Type B pancreatic cell (in vitro differentiated cells): ENCODE measurements at regions not wholly inside any gene's neighbourhood (a gene's known extent, or its start where the extent isn't known, plus 50 kb on each side); places are given as distances from the start of the nearest gene placed in this dataset.
"Not testable (repeated sequence)": the region's sequence is repeated elsewhere in the genome, so short reads cannot be mapped to it uniquely, and the experiment has no call there.

Experiments
- DNase-seq: peaks from one replicate; pipeline ENCODE4 v3.0.0; 2021; ENCODE audit warnings: mixed read lengths; ENCODE audit not compliant: unreplicated experiment; ENCODE audit errors: extremely low spot score
- H3K27ac Mint-ChIP-seq: 2 replicates; pipeline ENCODE4 v1.8.0; 2021; ENCODE audit warnings: mild to moderate bottlenecking, mixed read lengths
- H3K27me3 Mint-ChIP-seq: 2 replicates; pipeline ENCODE4 v1.8.0; 2021; ENCODE audit warnings: mixed read lengths
- H3K36me3 Mint-ChIP-seq: 2 replicates; pipeline ENCODE4 v1.8.0; 2021; ENCODE audit warnings: mixed read lengths
- H3K4me1 Mint-ChIP-seq: one replicate; pipeline ENCODE4 v1.8.0; 2021; ENCODE audit warnings: mixed read lengths; ENCODE audit not compliant: unreplicated experiment
- H3K4me3 Mint-ChIP-seq: 2 replicates; pipeline ENCODE4 v1.8.0; 2021; ENCODE audit warnings: mild to moderate bottlenecking, mixed read lengths
- H3K9me3 Mint-ChIP-seq: 2 replicates; pipeline ENCODE4 v1.8.0; 2021; ENCODE audit warnings: mixed read lengths
- CTCF ChIP-seq: fragments of 200-600 bp; sonication (generic); conservative IDR thresholded peaks from 2 replicates; pipeline ENCODE4 v1.5.0; 2021; ENCODE audit warnings: antibody characterized with exemption, mild to moderate bottlenecking

- Mint-ChIP-seq H3K4me3 (no peak overlapping the region), H3K4me1 (peaks cover 15% of the 10 kb centered on the region), H3K9me3 (no peaks in the 10 kb centered on the region), H3K27ac (no peak overlapping the region), H3K27me3 (peaks cover 13% of the 10 kb centered on the region), H3K36me3 (no peaks in the 10 kb centered on the region)
- no peak for DNase-seq
- no peak for TF ChIP-seq CTCF
Measured at GRCh38 chr14:104304451-104305351, 166.3 kb downstream of the KIF26A start.

- H3K36me3 Mint-ChIP-seq = no peaks in the 10 kb centered on the region
- no peak overlapping the region for H3K27ac Mint-ChIP-seq
- no peak for TF ChIP-seq CTCF
- no peaks in the 10 kb centered on the region for H3K9me3 Mint-ChIP-seq
- peaks cover 12% of the 10 kb centered on the region for H3K4me1 Mint-ChIP-seq
- H3K27me3 Mint-ChIP-seq = peaks cover 13% of the 10 kb centered on the region
- no peak overlapping the region for H3K4me3 Mint-ChIP-seq
- no peak for DNase-seq
Measured at GRCh38 chr14:104305511-104306449, 167.4 kb downstream of the KIF26A start.

- TF ChIP-seq CTCF = no peak
- Mint-ChIP-seq H3K36me3 (no peaks in the 10 kb centered on the region), H3K27me3 (peaks cover 13% of the 10 kb centered on the region), H3K4me3 (no peak overlapping the region), H3K27ac (no peak overlapping the region), H3K9me3 (no peaks in the 10 kb centered on the region), H3K4me1 (peaks cover 12% of the 10 kb centered on the region)
- no peak for DNase-seq
Measured at GRCh38 chr14:104306450-104307040, 168.2 kb downstream of the KIF26A start.

GRCh38 chr14:104307246-104307626 is 168.8 kb downstream of the KIF26A start:
- DNase-seq = no peak
- no peaks in the 10 kb centered on the region for H3K9me3 Mint-ChIP-seq
- H3K27me3 Mint-ChIP-seq = peaks cover 17% of the 10 kb centered on the region
- no peak overlapping the region for H3K4me3 Mint-ChIP-seq
- H3K4me1 Mint-ChIP-seq = peaks cover 12% of the 10 kb centered on the region
- no peak for TF ChIP-seq CTCF
- no peaks in the 10 kb centered on the region for H3K36me3 Mint-ChIP-seq
- H3K27ac Mint-ChIP-seq = no peak overlapping the region

GRCh38 chr14:104307627-104308401 is 169.4 kb downstream of the KIF26A start:
- peaks cover 23% of the 10 kb centered on the region for H3K27me3 Mint-ChIP-seq
- no peak for TF ChIP-seq CTCF
- no peak for DNase-seq
- H3K4me1 Mint-ChIP-seq = peaks cover 12% of the 10 kb centered on the region
- no peaks in the 10 kb centered on the region for H3K36me3 Mint-ChIP-seq
- H3K27ac Mint-ChIP-seq = no peak overlapping the region
- no peak overlapping the region for H3K4me3 Mint-ChIP-seq
- H3K9me3 Mint-ChIP-seq = no peaks in the 10 kb centered on the region

GRCh38 chr14:104308534-104308933 is 170.1 kb downstream of the KIF26A start:
- H3K27ac Mint-ChIP-seq = not testable (repeated sequence)

More at GRCh38 chr14:104308534-104308933, 170.1 kb downstream of the KIF26A start:
- H3K4me3 Mint-ChIP-seq, H3K9me3 Mint-ChIP-seq, H3K36me3 Mint-ChIP-seq, DNase-seq: not testable (repeated sequence)
- peaks cover 12% of the 10 kb centered on the region for H3K4me1 Mint-ChIP-seq
- H3K27me3 Mint-ChIP-seq = peaks cover 30% of the 10 kb centered on the region
